ENCODE measurements at regions not wholly inside any gene's neighbourhood (a gene's known extent, or its start where the extent isn't known, plus 50 kb on each side); places are given as distances from the start of the nearest gene placed in this dataset.

DNA sequence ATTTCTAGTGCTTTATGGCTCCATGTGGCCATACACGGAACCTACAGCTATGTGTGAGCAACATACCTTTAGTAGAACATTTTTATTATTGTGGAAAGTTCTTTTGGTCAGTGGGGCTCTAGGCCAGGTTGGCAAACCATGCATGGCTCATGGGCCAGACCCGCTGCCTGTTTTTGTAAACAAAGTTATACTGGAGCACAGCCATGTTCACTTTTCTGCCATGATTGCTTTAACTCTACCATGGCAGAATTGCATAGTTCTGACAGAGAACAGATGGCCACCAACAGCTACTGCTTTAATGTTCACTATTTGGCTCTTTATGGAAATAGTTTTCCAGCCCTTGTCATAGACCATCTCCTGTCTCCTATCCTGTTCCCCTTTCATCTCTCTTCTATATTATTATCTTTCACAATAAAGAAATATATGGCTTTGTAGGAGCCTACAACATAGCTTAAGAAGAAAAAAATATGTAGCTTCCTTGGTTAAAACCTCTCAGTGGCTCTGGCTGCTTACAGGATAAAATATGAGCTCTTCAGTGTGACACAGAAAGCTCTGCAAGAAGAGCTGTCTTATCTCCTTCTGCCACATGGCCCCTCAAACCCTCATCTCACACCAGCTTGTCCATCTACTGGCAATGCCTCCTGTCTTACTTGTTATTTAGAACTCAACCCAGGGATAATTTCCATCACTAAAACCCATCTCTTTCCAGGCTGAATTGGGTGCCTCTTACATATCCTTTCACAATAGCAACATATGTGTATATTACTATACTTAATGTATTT is 54.6 kb upstream of the RWDD3 start:
- Histone ChIP-seq H3K9me3 (ENCODE audit: control insufficient read depth in 4 of 4, low read length in 3 of 4) (no peaks in the 10 kb centered on the region), H3K27ac (ENCODE audit: low read depth in 1 of 2, low read length in 2 of 2) (peak overlapping the region in 1 of 2 donors; percentile 12), H3K27me3 (ENCODE audit: control insufficient read depth in 4 of 4, insufficient read depth in 4 of 4, low read length in 3 of 4) (no peaks in the 10 kb centered on the region), H3K4me3 (ENCODE audit: low read depth in 1 of 3, low read length in 3 of 3) (no peak overlapping the region), H3K4me1 (ENCODE audit: control insufficient read depth in 4 of 4, insufficient read depth in 4 of 4, low read length in 3 of 4) (peaks cover 0 to 10% (median 0%) of the 10 kb centered on the region in 4 donors), H3K36me3 (ENCODE audit: control insufficient read depth in 4 of 4, insufficient read depth in 3 of 4, low read depth in 1 of 4, low read length in 3 of 4) (peaks cover 3 to 13% (median 8%) of the 10 kb centered on the region in 4 donors), H3K9ac (ENCODE audit: low read depth in 1 of 2, low read length in 2 of 2) (no peak overlapping the region)
- DNase-seq (ENCODE audit: low spot score), result peak; percentile 64
- WGBS, result 47% methylated on average over 2 of the region's 2 CpGs
- TF ChIP-seq YY1 (IDR thresholded peaks at IDR 0.05) (peak; percentile 41), FOXA1 (IDR thresholded peaks at IDR 0.05) (no peak), REST (IDR thresholded peaks at IDR 0.05) (no peak), JUND (IDR thresholded peaks at IDR 0.05) (no peak)

DNA sequence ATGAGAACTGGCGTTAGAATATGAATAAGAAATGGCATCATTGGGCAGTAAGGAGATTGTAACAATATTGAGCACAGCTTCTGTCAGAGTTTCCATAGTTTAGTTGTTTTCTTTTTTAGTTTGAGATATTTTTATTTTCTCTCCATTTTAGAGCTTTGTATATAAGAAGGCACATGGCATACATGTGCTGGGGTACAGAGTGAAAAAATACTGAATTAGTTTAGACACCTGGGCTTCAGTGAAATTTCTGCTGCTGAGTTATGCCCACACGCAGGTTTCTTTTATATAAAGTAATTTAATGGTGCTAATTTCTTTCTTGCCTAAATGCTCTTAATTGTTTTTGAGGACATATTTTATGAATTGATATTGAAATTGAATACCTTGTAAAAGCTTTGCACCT is 53.6 kb upstream of the RWDD3 start:
- peaks cover 1 to 8% (median 4%) of the 10 kb centered on the region in 4 donors for H3K36me3 ChIP-seq (ENCODE audit: control insufficient read depth in 4 of 4, insufficient read depth in 3 of 4, low read depth in 1 of 4, low read length in 3 of 4)
- H3K27me3 ChIP-seq (ENCODE audit: control insufficient read depth in 4 of 4, insufficient read depth in 4 of 4, low read length in 3 of 4), result no peaks in the 10 kb centered on the region
- H3K9ac ChIP-seq (ENCODE audit: low read depth in 1 of 2, low read length in 2 of 2), result no peak overlapping the region
- no peak overlapping the region for H3K27ac ChIP-seq (ENCODE audit: low read depth in 1 of 2, low read length in 2 of 2)
- no peak overlapping the region for H3K4me3 ChIP-seq (ENCODE audit: low read depth in 1 of 3, low read length in 3 of 3)
- H3K4me1 ChIP-seq (ENCODE audit: control insufficient read depth in 4 of 4, insufficient read depth in 4 of 4, low read length in 3 of 4), result peaks cover 0 to 10% (median 0%) of the 10 kb centered on the region in 4 donors
- no peaks in the 10 kb centered on the region for H3K9me3 ChIP-seq (ENCODE audit: control insufficient read depth in 4 of 4, low read length in 3 of 4)
- TF ChIP-seq, protein P1, sequence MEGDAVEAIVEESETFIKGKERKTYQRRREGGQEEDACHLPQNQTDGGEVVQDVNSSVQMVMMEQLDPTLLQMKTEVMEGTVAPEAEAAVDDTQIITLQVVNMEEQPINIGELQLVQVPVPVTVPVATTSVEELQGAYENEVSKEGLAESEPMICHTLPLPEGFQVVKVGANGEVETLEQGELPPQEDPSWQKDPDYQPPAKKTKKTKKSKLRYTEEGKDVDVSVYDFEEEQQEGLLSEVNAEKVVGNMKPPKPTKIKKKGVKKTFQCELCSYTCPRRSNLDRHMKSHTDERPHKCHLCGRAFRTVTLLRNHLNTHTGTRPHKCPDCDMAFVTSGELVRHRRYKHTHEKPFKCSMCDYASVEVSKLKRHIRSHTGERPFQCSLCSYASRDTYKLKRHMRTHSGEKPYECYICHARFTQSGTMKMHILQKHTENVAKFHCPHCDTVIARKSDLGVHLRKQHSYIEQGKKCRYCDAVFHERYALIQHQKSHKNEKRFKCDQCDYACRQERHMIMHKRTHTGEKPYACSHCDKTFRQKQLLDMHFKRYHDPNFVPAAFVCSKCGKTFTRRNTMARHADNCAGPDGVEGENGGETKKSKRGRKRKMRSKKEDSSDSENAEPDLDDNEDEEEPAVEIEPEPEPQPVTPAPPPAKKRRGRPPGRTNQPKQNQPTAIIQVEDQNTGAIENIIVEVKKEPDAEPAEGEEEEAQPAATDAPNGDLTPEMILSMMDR (IDR thresholded peaks at IDR 0.05; ENCODE audit: low read depth, low read length, missing input control), result no peak
- no peak for TF ChIP-seq RAD21 (IDR thresholded peaks at IDR 0.05)
- 94% methylated on average over 2 of the region's 2 CpGs for WGBS
- DNase-seq (ENCODE audit: low spot score), result no peak

DNA sequence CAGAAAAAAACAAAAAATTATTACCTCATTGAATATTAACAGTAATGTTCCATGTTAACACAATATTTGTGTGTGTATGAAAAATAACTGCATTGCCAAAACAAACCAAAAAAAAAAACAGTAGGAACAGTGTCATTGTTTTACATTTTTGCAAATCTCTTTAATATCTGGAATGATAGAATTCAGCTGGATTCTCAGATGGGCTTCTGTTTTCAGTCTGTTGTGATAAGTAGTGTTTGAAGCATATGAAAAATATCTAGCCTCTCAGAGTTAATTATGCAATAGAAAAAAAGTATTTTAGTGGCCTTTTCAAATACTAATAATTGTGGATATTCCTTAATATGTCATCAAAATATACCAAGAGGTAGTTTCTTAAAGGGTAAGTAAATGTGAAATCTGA is 52.9 kb upstream of the RWDD3 start:
- H3K36me3 ChIP-seq (ENCODE audit: control insufficient read depth in 4 of 4, insufficient read depth in 3 of 4, low read depth in 1 of 4, low read length in 3 of 4), result peaks cover 0 to 6% (median 3%) of the 10 kb centered on the region in 4 donors
- no peaks in the 10 kb centered on the region for H3K27me3 ChIP-seq (ENCODE audit: control insufficient read depth in 4 of 4, insufficient read depth in 4 of 4, low read length in 3 of 4)
- H3K27ac ChIP-seq (ENCODE audit: low read depth in 1 of 2, low read length in 2 of 2), result no peak overlapping the region
- peaks cover 0 to 10% (median 0%) of the 10 kb centered on the region in 4 donors for H3K4me1 ChIP-seq (ENCODE audit: control insufficient read depth in 4 of 4, insufficient read depth in 4 of 4, low read length in 3 of 4)
- no peak overlapping the region for H3K4me3 ChIP-seq (ENCODE audit: low read depth in 1 of 3, low read length in 3 of 3)
- H3K9me3 ChIP-seq (ENCODE audit: control insufficient read depth in 4 of 4, low read length in 3 of 4), result no peaks in the 10 kb centered on the region
- no peak overlapping the region for H3K9ac ChIP-seq (ENCODE audit: low read depth in 1 of 2, low read length in 2 of 2)
- no peak for DNase-seq (ENCODE audit: low spot score)
- TF ChIP-seq SP1 (IDR thresholded peaks at IDR 0.05) (no peak), ATF3 (IDR thresholded peaks at IDR 0.05) (no peak), NR2F2 (IDR thresholded peaks at IDR 0.05) (no peak), GABPA (IDR thresholded peaks at IDR 0.05 in 1 of 2, conservative IDR thresholded peaks at IDR 0.05 in 1 of 2) (no peak), TAF1 (conservative IDR thresholded peaks at IDR 0.05) (no peak), HNF4A (conservative IDR thresholded peaks at IDR 0.05) (no peak), YY1 (IDR thresholded peaks at IDR 0.05) (no peak), FOXA1 (IDR thresholded peaks at IDR 0.05) (no peak), REST (IDR thresholded peaks at IDR 0.05) (no peak), RAD21 (IDR thresholded peaks at IDR 0.05) (no peak), RXRA (IDR thresholded peaks at IDR 0.05) (no peak)
- TF ChIP-seq, protein P2, sequence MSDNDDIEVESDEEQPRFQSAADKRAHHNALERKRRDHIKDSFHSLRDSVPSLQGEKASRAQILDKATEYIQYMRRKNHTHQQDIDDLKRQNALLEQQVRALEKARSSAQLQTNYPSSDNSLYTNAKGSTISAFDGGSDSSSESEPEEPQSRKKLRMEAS (IDR thresholded peaks at IDR 0.05), result no peak
- TF ChIP-seq, protein P3, sequence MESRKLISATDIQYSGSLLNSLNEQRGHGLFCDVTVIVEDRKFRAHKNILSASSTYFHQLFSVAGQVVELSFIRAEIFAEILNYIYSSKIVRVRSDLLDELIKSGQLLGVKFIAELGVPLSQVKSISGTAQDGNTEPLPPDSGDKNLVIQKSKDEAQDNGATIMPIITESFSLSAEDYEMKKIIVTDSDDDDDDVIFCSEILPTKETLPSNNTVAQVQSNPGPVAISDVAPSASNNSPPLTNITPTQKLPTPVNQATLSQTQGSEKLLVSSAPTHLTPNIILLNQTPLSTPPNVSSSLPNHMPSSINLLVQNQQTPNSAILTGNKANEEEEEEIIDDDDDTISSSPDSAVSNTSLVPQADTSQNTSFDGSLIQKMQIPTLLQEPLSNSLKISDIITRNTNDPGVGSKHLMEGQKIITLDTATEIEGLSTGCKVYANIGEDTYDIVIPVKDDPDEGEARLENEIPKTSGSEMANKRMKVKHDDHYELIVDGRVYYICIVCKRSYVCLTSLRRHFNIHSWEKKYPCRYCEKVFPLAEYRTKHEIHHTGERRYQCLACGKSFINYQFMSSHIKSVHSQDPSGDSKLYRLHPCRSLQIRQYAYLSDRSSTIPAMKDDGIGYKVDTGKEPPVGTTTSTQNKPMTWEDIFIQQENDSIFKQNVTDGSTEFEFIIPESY (IDR thresholded peaks at IDR 0.05), result no peak

Data from liver (tissue), 8 donors.